Left kidney (tissue), 1 donor: ENCODE measurements at regions not wholly inside any gene's neighbourhood (a gene's known extent, or its start where the extent isn't known, plus 50 kb on each side); places are given as distances from the start of the nearest gene placed in this dataset.
"Not testable (repeated sequence)": the region's sequence is repeated elsewhere in the genome, so short reads cannot be mapped to it uniquely, and the experiment has no call there.

Source experiments
- DNase-seq: peaks from one replicate; pipeline ENCODE4 v3.0.0-alpha.2; 2013

DNA sequence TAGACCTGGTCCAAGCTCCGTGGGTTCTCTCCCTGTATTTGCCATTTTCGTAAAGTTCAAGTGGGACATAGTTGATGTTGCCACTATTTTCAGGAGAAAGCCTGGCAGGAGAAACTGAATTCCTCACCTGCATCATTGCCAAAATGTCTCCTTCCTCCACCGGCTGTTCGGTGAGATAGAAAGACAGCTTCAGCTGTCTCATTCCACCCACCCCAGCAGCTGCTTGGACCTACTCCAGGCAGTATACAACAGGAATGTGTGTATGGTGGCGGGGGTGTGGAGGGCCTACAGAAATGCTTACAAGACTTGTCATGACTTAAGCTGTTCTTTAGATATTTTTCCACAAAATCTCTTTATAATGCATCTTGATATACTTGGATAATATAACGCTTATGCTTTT lies 132.7 kb upstream of the RAP2B start:
- DNase-seq: no peak

DNA sequence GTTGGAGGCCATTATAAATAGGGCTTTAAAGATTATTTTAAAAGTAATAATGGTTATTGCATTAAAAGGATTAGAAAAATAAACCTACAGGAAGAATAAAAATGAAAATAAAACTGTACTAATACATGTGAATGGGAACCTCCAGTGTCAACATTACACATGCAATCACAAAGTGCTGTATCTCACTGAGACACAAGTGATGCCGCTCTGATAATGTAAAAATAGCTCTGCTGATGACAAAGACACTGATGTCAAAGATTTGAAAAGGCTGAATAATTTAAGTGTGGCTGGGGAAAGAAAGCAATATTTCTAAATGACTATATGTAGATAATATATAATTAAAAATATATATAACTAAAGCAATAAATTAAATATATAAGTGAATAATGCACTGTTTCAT lies 129.1 kb upstream of the RAP2B start:
- DNase-seq: no peak

DNA sequence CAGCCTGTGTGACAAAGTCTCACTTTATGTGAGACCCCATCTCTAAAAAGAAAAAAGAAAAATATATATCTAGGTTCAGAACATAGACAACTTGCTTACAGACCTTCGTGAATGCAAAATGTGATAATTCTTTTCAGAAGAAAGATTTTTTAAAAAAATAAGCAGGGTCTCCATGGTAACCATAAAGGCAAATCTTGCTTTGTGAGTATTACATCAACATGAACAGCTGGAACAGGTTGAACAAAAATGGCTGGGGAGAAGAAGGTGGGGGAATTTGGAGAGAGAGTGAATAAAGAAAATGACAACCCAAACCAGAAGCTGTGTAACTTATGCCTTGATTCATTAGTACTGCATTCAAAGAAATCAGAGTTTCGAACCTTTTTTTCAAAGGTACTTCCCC lies 125.2 kb upstream of the RAP2B start:
- no peak for DNase-seq

DNA sequence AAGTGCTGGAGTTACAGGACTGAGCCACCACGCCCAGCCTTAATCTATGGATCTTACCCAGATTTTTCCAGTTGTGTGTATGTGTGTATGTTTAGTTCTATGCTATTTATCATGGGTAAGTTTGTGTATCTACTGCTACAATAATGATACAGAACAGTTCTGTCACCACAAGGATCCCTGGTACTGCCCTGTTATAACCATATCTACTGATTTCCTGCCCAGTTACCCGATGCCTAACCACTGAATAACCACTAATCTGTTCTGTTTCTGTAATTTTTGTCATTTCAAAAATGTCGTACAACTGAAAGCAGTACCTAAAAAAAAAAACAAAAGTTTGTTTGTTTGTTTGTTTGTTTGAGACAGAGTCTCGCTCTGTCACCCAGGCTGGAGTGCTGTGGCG lies 123.7 kb upstream of the RAP2B start:
- no peak for DNase-seq

DNA sequence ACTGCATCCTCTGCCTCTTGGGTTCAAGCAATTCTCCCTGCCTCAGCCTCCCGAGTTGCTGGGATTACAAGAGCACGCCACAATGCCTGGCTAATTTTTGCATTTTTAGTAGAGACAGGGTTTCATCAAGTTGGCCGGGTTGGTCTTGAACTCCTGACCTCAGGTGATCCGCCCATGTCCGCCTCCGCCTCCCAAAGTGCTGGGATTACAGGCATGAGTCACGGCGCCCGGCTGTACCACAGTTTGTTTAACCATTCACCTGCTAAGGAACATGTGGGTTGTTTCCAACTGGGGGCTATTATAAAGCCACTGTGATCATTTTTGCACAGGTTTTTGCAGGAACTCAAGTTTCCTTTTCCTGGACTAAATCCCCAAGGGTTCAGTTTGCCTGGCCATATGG lies 123.2 kb upstream of the RAP2B start:
- DNase-seq: no peak

DNA sequence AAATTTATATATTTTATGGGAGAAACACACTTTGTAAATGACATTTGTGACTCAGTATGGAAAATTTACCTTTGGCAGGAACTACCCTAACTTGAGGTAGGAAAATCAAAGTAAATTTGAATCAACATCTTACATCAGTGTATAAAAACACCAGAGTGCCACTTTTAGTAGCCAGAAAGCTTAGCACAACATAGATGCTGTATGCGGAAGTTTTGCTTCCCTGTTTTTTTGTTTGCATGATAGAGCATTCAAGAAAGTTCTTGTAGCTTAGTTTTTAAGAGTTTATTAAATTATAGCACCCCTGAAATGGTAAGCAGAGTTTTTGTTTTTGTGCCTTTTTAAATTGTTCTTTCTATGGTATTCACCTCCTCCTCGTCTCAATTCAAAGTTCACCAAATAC lies 120.8 kb upstream of the RAP2B start:
- DNase-seq: no peak

DNA sequence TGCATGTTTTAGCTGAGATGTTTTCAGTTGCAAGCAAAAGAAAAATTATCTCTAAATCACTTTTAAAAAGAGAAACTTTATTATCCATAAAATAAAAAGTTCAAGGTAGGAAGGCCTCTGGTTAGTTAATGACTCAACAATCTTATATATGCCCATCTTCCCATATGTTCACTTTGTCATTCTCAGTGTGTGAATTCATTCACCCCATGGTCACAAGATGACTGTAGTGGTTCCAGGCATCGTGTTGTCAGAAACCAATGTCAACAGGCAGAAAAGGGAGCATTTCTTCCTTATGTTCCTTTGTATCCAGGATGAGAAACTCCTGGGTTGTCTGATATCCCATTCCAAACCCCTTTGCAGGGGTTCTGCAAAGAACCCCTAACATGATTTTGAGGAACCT lies 119.9 kb upstream of the RAP2B start:
- DNase-seq: no peak

DNA sequence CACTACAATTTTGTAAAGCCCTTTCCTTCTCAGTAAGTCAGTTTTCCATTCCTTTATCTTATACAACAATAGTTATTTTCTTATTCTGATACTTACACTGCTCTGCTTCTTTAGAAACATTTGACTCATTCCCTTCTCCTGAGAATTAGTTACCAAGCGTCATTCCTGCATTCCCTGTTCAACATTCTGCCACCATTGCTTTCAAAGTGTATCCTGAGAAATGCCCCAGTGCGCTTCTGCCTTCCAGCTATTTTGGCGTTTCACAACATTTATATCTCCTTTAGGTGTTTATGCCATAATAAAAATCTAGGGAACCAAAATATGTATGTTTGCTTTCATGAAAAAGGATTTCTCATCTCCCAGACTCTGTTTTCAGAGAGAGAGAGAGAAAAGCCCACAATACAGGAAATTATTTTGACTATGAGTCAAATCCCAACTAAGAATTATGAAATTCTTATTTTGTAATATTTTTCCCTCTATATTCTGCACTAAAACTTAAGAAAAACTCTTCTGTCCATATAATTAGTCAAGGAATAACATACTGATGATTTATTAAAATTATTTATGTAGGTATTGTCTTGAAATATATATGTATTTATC lies 118.2 kb upstream of the RAP2B start:
- DNase-seq: no peak

DNA sequence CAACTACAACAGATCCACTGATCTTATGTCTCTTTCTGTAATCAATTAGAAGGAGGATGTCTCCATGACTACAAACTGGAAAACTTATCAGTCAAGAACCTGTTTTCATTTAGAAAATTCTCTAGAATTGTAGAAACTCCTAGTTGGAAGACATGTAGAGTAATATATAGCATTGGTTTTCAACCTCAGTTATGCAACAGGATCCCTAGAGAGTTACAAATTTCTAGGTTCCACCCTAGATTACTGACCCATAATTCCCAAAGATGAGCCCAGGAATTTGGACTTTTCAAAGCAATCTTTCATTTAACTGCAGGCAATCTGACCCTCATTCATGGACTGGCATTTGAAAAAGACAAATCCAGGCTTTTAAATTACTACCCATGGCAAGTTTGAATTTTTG lies 116.9 kb upstream of the RAP2B start:
- DNase-seq: no peak

DNA sequence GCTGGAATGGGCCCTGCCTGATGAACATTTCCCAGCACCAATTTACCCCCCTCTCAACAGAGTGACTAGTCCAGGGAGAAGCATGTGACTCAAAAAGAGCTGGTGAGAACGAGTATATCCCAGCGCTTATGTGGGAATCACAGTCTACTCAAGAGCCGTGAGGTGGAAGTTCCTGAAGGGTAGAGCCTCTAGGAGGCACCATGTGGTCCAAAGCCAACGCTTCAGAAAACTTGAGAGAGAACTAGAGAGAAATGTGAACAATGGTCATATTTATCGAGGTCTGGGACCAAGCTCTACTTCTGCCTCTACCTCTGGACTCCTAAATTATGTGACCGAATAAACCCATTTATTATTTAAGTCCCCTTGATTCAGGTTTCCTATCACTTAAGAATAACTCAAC lies 111.0 kb upstream of the RAP2B start:
- no peak for DNase-seq

DNA sequence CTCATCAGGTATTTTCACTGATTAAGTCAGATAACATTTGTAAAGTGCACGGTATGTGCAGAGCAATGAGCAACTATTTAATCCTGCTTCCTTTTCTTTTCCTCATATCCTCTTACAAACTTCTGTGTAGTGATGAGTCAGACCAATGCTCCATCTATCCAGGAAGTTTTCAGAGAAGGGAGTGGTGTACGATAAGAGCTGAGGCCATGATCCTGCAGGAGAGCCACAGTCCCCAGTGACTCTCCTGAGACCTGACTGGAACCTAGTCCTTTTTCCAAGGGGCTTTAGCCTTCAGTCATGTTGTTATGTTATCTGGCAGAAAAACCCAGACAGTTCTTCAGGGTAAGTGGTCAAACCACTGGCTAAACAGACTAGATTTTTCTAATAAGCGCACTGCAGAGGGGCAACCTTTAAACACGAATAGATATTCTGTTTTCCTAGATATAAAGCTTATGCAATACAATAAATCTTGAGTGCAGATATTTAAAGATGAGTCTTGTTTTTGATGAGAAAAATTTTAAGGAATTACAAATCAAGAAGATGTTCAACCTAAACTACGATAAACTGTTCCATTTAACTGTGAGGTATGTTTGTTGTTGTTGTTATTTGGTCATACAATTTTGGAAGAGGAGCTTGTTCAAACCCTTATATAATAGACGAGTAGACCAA lies 110.5 kb upstream of the RAP2B start:
- no peak for DNase-seq

DNA sequence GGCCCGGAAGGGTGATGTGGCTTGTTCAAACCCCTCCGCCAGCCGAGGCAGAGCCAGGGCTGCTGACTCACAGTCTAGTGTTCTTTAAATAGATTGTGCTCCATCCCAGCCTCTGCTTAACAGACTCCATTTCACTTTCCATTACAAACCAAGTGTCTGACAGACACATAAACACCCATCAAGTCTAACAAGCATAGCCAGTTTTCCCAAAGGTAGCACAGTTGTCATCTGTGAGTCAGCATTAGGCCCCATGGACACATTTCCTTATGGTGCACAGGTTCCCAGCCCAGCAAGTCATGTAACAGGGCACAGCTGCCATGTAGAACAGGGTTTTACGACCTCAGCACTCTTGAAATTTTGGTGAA lies 109.9 kb upstream of the RAP2B start:
- DNase-seq: no peak

DNA sequence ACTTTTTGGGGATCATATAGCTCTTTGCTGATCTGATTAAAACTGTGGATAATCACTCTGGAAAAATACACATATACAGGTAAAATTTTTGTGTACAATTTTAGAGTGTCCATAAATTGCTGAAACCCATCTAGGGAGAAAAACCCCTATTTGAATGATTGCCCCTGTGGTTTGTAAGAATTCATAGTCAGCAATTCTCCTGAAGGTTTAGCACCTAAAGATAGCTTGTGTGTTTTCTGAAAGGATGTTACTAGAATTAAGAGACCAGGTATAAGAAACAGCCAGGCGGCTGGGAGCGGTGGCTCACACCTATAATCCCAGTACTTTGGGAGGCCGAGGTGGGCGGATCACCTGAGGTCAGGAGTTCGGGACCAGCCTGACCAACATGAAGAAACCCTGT lies 106.8 kb upstream of the RAP2B start:
- no peak for DNase-seq

DNA sequence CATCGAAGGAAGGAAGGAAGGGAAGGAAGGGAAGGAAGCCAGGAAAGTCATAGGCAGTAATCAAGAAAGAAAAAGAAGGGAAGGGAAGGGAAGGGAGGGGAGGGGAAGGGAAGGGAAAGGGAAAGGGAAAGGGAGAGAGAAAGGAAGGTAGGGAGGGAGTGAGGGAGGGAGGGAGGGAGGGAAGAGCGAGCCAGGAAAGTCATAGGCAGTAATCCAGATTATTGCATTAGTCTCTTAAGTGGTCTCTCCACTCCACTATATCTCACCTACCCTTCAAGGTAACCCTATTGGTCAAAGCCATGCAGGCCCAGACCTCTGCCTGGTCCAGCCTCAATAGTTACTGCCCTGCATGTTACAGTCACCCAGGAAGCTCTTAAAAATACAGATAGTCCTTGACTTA lies 106.2 kb upstream of the RAP2B start:
- DNase-seq: no peak

DNA sequence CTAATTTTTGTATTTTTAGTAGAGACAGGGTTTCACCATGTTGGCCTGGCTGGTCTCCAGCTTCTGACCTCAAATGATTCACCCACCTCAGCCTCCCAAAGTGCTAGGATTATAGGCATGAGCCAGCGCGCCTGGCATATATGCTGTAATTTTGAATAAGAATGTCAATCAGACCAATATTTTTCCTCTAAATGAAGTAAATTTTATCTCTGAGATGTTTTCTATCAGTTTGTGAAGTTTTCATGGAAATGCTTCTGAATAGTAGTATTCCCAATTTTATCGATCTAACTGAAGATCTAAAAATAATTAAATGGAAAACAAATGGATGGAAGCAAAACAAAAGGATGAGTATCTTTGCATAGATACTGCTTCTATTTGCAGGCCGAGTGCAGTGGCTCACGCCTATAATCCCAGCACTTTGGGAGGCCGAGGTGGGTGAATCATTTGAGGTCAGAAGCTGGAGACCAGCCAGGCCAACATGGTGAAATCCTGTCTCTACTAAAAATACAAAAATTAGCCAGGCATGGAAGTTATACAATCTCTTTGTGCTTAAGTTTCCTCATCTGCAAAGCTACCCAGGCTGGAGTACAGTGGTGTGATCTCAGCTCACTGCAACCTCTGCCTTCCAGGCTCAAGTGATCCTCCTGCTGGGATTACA lies 103.9 kb upstream of the RAP2B start:
- not testable (repeated sequence) for DNase-seq

DNA sequence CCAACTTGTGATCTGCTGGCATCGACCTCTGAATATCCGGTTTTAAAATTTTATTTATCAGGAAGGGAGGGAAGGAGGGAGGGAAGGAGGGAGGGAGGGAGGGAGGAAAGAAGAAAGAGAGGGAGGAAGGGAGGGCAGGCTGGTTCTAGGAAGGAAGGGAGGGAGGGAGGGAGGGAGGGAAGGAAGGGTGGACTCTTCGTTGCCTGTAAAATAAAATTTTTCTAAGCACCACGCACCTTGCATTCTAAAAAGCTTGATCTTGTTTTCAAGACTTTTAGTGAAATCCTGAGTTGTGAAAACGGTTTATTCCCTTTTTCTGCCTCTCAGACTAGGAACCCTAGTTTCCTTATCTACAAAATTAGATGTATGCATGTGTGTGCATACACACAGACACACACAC lies 101.7 kb upstream of the RAP2B start:
- no peak for DNase-seq

DNA sequence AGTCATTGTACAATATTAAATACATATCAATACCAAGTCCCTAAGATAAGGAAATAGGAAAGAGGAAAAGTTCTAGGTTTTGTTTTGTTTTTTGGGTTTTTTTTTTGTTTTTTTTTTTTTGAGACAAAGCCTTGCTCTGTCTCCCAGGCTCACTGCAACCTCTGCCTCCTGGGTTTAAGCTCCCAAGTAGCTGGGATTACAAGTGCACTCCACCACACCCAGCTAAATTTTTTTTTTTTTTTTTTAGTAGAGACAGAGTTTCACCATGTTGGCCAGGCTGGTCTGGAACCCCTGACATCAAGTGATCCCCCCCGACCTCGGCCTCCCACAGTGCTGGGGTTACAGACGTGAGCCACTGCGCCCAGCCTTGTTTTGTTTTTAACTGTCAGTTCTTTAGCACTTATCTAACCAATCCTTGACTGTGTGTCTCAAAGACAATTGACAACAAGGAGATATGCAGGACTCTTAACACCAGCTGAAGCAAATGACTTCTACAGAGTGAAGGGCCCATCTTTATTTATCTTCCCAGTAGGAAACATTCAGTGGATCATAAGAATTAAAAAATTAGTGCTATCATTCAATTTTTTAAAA lies 100.0 kb upstream of the RAP2B start:
- DNase-seq: no peak

DNA sequence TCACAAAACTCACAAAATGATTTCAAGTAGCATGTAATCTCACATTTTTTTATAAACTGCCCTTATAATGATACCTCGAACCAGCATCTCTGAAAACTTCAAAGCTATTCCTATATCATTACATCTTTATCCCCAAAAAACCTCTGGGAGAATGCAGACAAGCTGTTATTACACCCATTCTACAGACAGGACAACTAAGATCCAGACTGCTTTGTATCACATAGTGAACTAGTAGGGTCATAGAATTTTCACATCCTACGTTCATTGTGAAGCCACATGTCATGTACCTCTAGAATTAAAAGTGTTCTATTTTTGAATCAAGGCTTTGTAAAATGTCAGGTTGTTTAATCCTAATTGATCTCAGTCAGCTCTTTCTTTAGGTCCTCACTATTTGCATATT lies 98.7 kb upstream of the RAP2B start:
- DNase-seq: no peak

DNA sequence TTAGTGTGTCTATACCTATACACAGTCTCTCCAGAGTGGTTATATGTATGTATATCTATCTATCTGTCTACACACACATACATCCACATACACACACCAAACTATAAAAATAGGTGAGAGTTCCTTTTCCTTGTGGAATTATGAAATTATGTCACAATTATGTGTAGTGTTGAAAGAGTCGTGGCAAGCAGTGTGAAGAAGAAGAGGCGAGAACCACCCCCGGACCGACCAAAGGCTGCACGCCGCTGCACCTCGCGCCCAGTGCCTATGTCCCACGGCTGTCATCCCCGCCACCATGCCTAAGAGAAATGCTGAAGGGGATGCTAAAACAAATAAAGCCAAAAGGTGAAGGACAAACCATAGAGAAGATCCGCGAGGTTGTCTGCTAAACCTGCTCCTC lies 95.0 kb upstream of the RAP2B start:
- DNase-seq: no peak

DNA sequence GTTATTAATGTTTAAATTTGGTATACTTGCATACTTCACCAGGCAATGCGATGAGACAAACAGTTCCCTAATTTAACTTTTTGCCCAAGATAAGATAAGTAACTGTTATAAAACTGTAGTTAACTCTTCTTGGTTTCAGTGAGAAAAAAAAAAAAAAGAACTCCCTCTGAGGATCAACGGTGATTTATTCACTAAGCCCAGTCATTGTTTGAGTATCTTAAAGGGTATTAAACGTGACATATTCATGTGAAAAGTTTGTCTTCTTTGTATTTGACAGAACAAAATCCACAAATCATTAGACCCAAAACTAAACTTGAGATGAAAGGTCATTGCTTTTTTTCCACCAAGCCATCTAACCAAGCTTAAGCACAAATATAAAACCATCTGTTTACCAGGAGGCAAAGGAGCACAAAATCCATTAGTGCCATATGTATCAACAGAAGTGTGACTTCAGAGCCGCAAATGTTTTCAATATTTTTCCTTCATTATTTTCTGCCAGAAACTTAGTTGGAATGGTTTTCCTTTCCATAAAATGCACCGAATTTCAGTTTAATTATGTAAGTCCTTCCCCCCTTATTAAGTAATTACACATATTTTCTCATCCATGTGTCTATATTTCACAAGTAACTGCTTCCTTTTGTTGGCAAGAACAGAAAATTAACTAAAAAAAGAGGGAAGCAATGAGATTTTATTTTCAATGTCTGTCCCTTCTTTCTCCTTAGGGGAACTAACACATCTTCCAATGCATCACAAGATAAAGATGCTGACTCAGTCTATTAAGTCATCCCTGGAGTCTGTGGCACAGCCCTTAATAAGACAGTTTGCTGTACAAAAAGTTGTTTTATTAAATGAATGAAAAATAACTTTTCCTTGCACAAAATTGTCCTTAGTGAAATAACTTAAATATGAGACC lies 92.2 kb upstream of the RAP2B start:
- no peak for DNase-seq

DNA sequence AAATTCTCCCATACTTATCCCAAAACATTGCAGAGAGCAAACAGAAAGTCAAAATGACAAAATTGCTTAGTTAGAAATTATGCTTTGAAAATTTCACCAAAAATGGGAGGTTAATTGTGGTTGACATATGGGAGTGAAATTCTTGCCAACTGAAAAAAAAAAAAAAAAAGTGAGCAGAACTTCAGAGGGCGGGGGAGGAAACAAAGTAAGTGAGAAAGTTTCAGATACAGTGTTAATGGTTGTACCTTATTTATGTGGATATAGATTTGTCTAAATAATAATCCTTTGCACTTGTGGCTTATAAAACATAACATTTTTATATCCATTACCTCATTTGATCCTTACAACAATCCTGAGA lies 91.5 kb upstream of the RAP2B start:
- no peak for DNase-seq

DNA sequence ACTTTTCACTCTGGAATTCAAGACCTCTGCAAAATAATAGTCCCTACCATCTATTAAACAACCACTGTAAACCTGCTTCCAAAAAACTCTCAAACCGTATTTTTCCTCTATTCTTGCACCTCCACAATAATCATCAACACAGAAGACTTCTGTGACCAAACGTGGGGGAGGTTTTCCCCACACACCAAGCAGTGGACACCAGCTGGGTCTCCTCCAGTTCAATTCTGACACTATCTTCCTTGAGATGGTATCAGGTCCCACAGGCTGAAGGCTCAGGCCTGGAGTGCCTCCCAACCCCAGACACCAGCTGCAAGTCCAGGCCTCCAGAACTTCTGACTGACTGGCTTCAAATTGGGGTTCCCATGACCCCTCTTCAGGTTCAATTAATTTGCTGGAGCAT lies 89.6 kb upstream of the RAP2B start:
- DNase-seq: no peak

DNA sequence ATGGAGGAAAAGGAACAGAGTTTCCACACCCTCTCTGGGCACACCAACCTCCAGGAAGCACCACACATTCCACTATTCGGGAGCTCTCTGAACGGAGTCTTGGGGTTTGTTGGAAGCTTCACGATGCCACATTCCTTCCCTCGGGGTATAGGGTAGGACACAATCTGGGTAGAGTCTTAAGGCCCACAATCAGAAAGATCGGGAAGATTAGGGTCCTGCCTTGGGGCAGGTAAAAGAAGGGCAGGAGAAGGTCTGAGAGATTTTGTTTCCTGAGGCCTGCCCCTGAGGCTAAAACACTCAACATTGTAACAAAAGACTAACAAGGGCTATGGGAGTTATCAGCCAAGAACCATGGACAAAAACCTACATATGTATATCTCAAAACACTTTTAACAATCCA lies 89.2 kb upstream of the RAP2B start:
- DNase-seq: no peak
